ENCODE measurements at regions not wholly inside any gene's neighbourhood (a gene's known extent, or its start where the extent isn't known, plus 50 kb on each side); places are given as distances from the start of the nearest gene placed in this dataset.

DNA sequence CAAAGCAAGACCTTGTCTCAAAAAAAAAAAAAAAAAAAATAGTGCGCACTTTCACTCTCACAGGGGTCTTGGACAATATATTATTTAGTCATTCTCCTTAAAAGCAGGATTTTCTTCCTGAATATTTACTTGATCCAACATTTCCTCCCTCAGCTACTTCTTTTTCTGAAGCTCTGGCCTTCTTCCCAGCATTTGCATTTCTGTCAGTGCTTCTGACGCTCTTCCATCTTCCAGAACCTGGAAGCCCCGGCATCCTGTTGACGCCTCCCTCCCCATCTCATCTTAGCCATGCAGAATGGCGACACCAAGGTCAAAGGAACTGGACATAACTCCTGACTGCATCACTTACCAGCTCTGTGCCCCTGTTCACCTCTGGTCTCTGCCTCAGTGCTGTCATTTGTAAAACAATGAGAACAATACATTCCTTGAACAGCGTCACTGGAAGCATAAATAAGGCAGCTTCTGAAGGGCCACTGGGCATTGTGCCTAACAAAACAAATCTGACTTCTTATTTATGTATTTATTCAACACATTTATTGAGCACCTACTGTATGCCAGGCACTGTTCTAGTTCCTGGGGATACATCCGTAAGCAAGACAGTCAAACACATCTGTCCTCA lies 90.9 kb upstream of the MDM1 start:
- intact Hi-C loops (cut with DNase I): no loop called here
- DNase-seq (ENCODE audit: extremely low spot score): no peak
- Histone ChIP-seq H3K27ac (replicated peaks in 1 of 4) (no peak overlapping the region), H3K9me3 (no peaks in the 10 kb centered on the region), H3K4me1 (peaks cover 8 to 22% (median 18%) of the 10 kb centered on the region in 4 donors), H3K4me3 (no peak overlapping the region), H3K27me3 (no peaks in the 10 kb centered on the region), H3K36me3 (no peaks in the 10 kb centered on the region)
- no peak for TF ChIP-seq EP300 (IDR thresholded peaks at IDR 0.05)
- no peak for TF ChIP-seq POLR2A (IDR thresholded peaks at IDR 0.05; ENCODE audit: low read depth)
- no peak for TF ChIP-seq POLR2AphosphoS5 (IDR thresholded peaks at IDR 0.05)
- TF ChIP-seq, protein P1, sequence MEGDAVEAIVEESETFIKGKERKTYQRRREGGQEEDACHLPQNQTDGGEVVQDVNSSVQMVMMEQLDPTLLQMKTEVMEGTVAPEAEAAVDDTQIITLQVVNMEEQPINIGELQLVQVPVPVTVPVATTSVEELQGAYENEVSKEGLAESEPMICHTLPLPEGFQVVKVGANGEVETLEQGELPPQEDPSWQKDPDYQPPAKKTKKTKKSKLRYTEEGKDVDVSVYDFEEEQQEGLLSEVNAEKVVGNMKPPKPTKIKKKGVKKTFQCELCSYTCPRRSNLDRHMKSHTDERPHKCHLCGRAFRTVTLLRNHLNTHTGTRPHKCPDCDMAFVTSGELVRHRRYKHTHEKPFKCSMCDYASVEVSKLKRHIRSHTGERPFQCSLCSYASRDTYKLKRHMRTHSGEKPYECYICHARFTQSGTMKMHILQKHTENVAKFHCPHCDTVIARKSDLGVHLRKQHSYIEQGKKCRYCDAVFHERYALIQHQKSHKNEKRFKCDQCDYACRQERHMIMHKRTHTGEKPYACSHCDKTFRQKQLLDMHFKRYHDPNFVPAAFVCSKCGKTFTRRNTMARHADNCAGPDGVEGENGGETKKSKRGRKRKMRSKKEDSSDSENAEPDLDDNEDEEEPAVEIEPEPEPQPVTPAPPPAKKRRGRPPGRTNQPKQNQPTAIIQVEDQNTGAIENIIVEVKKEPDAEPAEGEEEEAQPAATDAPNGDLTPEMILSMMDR (IDR thresholded peaks at IDR 0.05): no peak
- 72% methylated on average over 7 of the region's 7 CpGs for WGBS

- 81% methylated on average over 2 of the region's 2 CpGs for WGBS
- DNase-seq (ENCODE audit: extremely low spot score): no peak
- intact Hi-C loops (cut with DNase I): no loop called here
- Histone ChIP-seq H3K36me3 (no peaks in the 10 kb centered on the region), H3K27ac (replicated peaks in 1 of 4) (no peak overlapping the region), H3K9me3 (no peaks in the 10 kb centered on the region), H3K4me1 (peaks cover 0 to 5% (median 3%) of the 10 kb centered on the region in 4 donors), H3K4me3 (no peak overlapping the region), H3K27me3 (no peaks in the 10 kb centered on the region)
- no peak for TF ChIP-seq POLR2AphosphoS5 (IDR thresholded peaks at IDR 0.05)
- TF ChIP-seq POLR2A (IDR thresholded peaks at IDR 0.05; ENCODE audit: low read depth): no peak
- TF ChIP-seq EP300 (IDR thresholded peaks at IDR 0.05): no peak
- TF ChIP-seq, protein P1 (IDR thresholded peaks at IDR 0.05): no peak
Measured at GRCh38 chr12:68425998-68426397, 93.8 kb upstream of the MDM1 start.

- no peaks in the 10 kb centered on the region for H3K4me1 ChIP-seq
- no peaks in the 10 kb centered on the region for H3K27me3 ChIP-seq
- 100% methylated on average over 4 of the region's 4 CpGs for whole genome bisulfite sequencing
- no peaks in the 10 kb centered on the region for H3K9me3 ChIP-seq
- TF ChIP-seq POLR2A (IDR thresholded peaks at IDR 0.05; ENCODE audit: low read depth) (no peak), POLR2AphosphoS5 (IDR thresholded peaks at IDR 0.05) (no peak), EP300 (IDR thresholded peaks at IDR 0.05) (no peak)
- TF ChIP-seq, protein P1 (IDR thresholded peaks at IDR 0.05): no peak
- no peak for DNase-seq (ENCODE audit: extremely low spot score)
- H3K4me3 ChIP-seq: no peak overlapping the region
- H3K36me3 ChIP-seq: no peaks in the 10 kb centered on the region
- intact Hi-C loops (cut with DNase I): no loop called here
- no peak overlapping the region for H3K27ac ChIP-seq (replicated peaks in 1 of 4)
Measured at GRCh38 chr12:68428211-68428610, 96.0 kb upstream of the MDM1 start.

GRCh38 chr12:68428724-68429501 lies 96.8 kb upstream of the MDM1 start:
- Histone ChIP-seq H3K4me3 (no peak overlapping the region), H3K9me3 (no peaks in the 10 kb centered on the region), H3K27ac (replicated peaks in 1 of 4) (no peak overlapping the region), H3K27me3 (no peaks in the 10 kb centered on the region), H3K36me3 (no peaks in the 10 kb centered on the region), H3K4me1 (no peaks in the 10 kb centered on the region)
- TF ChIP-seq, protein P1 (IDR thresholded peaks at IDR 0.05): no peak
- TF ChIP-seq POLR2AphosphoS5 (IDR thresholded peaks at IDR 0.05) (no peak), EP300 (IDR thresholded peaks at IDR 0.05) (no peak), POLR2A (IDR thresholded peaks at IDR 0.05; ENCODE audit: low read depth) (no peak)
- intact Hi-C loops (cut with DNase I): no loop called here
- DNase-seq (ENCODE audit: extremely low spot score): no peak
- WGBS: 94% methylated on average over 6 of the region's 6 CpGs
